ENCODE measurements at regions not wholly inside any gene's neighbourhood (a gene's known extent, or its start where the extent isn't known, plus 50 kb on each side); places are given as distances from the start of the nearest gene placed in this dataset.

DNA sequence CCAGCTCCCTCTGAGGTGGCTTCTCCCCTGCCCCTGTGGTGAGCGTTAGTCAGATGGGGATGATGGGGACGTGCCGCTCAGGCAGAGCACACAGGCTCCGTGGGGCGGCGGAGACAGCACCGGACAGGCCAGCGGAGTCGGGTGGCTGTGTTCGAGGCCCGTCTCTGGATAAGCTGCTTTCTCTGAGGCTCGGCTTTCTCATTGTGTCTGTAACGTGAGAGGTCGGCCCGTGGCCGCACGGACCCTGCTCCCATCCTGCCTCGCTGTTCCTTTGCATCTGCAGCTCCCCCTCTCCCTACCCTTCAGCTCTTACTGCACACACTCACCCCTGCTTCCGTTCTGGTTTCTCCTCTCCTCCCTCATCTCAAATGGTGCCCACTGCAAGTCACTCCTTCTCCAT is 62.5 kb downstream of the FAM43A start:
- Histone ChIP-seq H4K20me1 (ENCODE audit: insufficient read depth, low read length) (no peaks in the 10 kb centered on the region), H3K27me3 (ENCODE audit: control insufficient read depth in 1 of 2, insufficient read depth in 2 of 2, low read length in 2 of 2) (peaks cover 1 to 31% of the 10 kb centered on the region in 2 experiments; a peak in 3 of 5 replicates), H3K79me2 (ENCODE audit: insufficient read depth, low read length) (no peaks in the 10 kb centered on the region), H2AFZ (ENCODE audit: low read length) (no peak overlapping the region), H3K4me3 (replicated peaks in 1 of 3; ENCODE audit: insufficient read depth in 1 of 3, low read depth in 2 of 3, low read length in 3 of 3) (peak overlapping the region in 1 of 3 experiments; percentile 34; a peak in 1 of 6 replicates), H3K27ac (ENCODE audit: extremely low read length, insufficient read depth, low read length) (no peak overlapping the region), H3K9me3 (ENCODE audit: low read length) (no peaks in the 10 kb centered on the region), H3K4me2 (ENCODE audit: low read depth, low read length) (peak overlapping the region; percentile 44; the same call in 1 of the 2 replicates), H3K9ac (ENCODE audit: insufficient read depth, low read depth, low read length) (no peak overlapping the region), H3K4me1 (ENCODE audit: insufficient read depth, low read length) (peaks cover 35% of the 10 kb centered on the region), H3K36me3 (replicated peaks in 1 of 2; ENCODE audit: control insufficient read depth in 1 of 2, insufficient read depth in 2 of 2, low read length in 2 of 2) (no peaks in the 10 kb centered on the region)
- no peak for ATAC-seq
- ChIA-PET CTCF (ENCODE audit: low intra/inter-chr PET ratio, low total read pairs) (no interaction called here), POLR2A (interaction anchor here (2.5 kb wide), 1 partner anchor 21 kb away, joined by 7 read pairs; no protein-coding TSS in a partner anchor)
- no peak for FAIRE-seq
- intact Hi-C loops (cut with micrococcal nuclease; ENCODE audit: unreplicated experiment) (loop anchor here (10.0 kb wide), 1 partner anchor 63 kb away; the partner anchor contains the start of gene FAM43A), in situ Hi-C loops (cut with HindIII; ENCODE audit: extremely low pct_ligation_motif_present, low pct_unique_long_range_greater_than_20kb) (loop anchor here (10.0 kb wide), 1 partner anchor 63 kb away; the partner anchor contains the start of gene FAM43A)
- no peak for DNase-seq (ENCODE audit: low spot score)
- TF ChIP-seq ZSCAN25 (CRISPR knock-in tag; IDR thresholded peaks at IDR 0.05), result peak; percentile 97
- TF ChIP-seq ZNF34 (CRISPR knock-in tag; IDR thresholded peaks at IDR 0.05; ENCODE audit: borderline replicate concordance), result no peak
- no TSS peak for BruUV-seq (replicated peaks)
- WGBS (ENCODE audit: low lambda C conversion rate), result 5% methylated on average over 8 of the region's 19 CpGs

DNA sequence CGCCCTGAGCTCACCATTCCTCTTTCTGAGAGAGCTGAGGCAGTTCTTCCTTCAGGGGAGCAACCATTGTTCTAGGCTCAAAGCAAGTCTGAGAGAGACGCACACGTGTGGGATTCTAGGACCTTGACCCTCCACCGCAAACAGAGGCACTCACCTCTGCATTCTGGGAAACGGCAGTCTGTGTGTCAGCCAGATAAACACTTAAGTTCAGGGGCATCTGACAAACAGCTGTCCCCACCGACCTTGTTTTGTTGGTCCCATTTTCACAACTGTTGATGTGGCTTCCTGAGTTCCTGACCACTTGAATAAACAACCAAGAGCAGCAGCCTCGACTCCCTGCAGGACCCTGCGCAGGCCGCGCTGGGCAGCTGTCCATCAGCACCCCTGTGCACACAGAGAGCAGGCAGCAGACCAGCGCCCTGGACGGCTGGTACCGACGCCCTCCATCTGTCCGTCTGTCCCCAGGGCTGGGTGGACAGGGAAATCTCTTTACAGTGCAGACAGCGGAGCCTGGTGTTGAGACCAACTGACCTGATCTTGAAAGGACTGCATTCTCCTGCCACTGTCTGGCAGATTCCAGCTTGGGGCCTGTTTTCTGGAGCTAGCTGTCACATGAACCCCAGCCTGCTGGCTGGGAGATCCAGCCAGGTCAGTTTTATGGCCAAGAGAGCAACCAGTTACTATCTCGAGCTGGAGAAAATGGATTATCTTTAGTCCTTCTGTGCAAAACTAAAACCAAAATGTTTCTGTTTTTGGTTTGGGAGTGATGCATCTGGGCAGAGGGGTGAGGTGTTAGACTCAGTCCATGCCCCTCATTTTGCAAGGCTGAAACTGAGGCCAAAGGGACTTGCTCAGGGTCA is 64.2 kb downstream of the FAM43A start:
- no peaks in the 10 kb centered on the region for H3K79me2 ChIP-seq (ENCODE audit: insufficient read depth, low read length)
- H3K9me3 ChIP-seq (ENCODE audit: low read length), result no peaks in the 10 kb centered on the region
- peaks cover 1 to 20% of the 10 kb centered on the region in 2 experiments; a peak in 3 of 5 replicates for H3K27me3 ChIP-seq (ENCODE audit: control insufficient read depth in 1 of 2, insufficient read depth in 2 of 2, low read length in 2 of 2)
- peak; percentile 89 for ATAC-seq
- peak overlapping the region; percentile 59 for H3K4me2 ChIP-seq (ENCODE audit: low read depth, low read length)
- CTCF ChIA-PET (ENCODE audit: low intra/inter-chr PET ratio, low total read pairs), result no interaction called here
- WGBS (ENCODE audit: low lambda C conversion rate), result 13% methylated on average over 7 of the region's 17 CpGs
- POLR2A ChIA-PET, result interaction anchor here (0.6 to 2.5 kb wide), 6 partner anchors 12 to 68 kb away, joined by 3 to 7 read pairs (median 3); no protein-coding TSS in a partner anchor
- H4K20me1 ChIP-seq (ENCODE audit: insufficient read depth, low read length), result no peaks in the 10 kb centered on the region
- H3K4me3 ChIP-seq (replicated peaks in 1 of 3; ENCODE audit: insufficient read depth in 1 of 3, low read depth in 2 of 3, low read length in 3 of 3), result peak overlapping the region in 1 of 3 experiments; percentile 33; a peak in 1 of 6 replicates
- DNase-seq (ENCODE audit: low spot score), result peak; percentile 90
- H3K27ac ChIP-seq (ENCODE audit: extremely low read length, insufficient read depth, low read length), result no peak overlapping the region
- peaks cover 35% of the 10 kb centered on the region for H3K4me1 ChIP-seq (ENCODE audit: insufficient read depth, low read length)
- FAIRE-seq, result peak; percentile 88
- no peak overlapping the region for H3K9ac ChIP-seq (ENCODE audit: insufficient read depth, low read depth, low read length)
- no TSS peak for BruUV-seq (replicated peaks)
- H3K36me3 ChIP-seq (replicated peaks in 1 of 2; ENCODE audit: control insufficient read depth in 1 of 2, insufficient read depth in 2 of 2, low read length in 2 of 2), result no peaks in the 10 kb centered on the region
- H2AFZ ChIP-seq (ENCODE audit: low read length), result no peak overlapping the region
- intact Hi-C loops (cut with micrococcal nuclease; ENCODE audit: unreplicated experiment), result loop anchor here (1.0 to 10.0 kb wide), 2 partner anchors 23 to 65 kb away; partner anchors contain the start of gene FAM43A
- in situ Hi-C loops (cut with HindIII; ENCODE audit: extremely low pct_ligation_motif_present, low pct_unique_long_range_greater_than_20kb), result loop anchor here (10.0 kb wide), 1 partner anchor 65 kb away; the partner anchor contains the start of gene FAM43A
- TF ChIP-seq, protein P1, sequence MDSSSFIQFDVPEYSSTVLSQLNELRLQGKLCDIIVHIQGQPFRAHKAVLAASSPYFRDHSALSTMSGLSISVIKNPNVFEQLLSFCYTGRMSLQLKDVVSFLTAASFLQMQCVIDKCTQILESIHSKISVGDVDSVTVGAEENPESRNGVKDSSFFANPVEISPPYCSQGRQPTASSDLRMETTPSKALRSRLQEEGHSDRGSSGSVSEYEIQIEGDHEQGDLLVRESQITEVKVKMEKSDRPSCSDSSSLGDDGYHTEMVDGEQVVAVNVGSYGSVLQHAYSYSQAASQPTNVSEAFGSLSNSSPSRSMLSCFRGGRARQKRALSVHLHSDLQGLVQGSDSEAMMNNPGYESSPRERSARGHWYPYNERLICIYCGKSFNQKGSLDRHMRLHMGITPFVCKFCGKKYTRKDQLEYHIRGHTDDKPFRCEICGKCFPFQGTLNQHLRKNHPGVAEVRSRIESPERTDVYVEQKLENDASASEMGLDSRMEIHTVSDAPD (CRISPR knock-in tag; IDR thresholded peaks at IDR 0.05), result no peak
- TF ChIP-seq ISL2 (CRISPR knock-in tag; IDR thresholded peaks at IDR 0.05) (no peak; the same call in 1 of the 2 replicates), ATM (IDR thresholded peaks at IDR 0.05; ENCODE audit: borderline replicate concordance) (no peak), NFE2L1 (CRISPR knock-in tag; IDR thresholded peaks at IDR 0.05; ENCODE audit: borderline replicate concordance) (no peak), ZNF335 (CRISPR knock-in tag; IDR thresholded peaks at IDR 0.05) (0 out of 2 replicates have a peak, but pooled peaks have one; percentile 35), ZNF652 (CRISPR knock-in tag; IDR thresholded peaks at IDR 0.05; ENCODE audit: borderline replicate concordance, low read depth) (peak; percentile 21; the same call in 1 of the 2 replicates)
- TF ChIP-seq, protein P2, sequence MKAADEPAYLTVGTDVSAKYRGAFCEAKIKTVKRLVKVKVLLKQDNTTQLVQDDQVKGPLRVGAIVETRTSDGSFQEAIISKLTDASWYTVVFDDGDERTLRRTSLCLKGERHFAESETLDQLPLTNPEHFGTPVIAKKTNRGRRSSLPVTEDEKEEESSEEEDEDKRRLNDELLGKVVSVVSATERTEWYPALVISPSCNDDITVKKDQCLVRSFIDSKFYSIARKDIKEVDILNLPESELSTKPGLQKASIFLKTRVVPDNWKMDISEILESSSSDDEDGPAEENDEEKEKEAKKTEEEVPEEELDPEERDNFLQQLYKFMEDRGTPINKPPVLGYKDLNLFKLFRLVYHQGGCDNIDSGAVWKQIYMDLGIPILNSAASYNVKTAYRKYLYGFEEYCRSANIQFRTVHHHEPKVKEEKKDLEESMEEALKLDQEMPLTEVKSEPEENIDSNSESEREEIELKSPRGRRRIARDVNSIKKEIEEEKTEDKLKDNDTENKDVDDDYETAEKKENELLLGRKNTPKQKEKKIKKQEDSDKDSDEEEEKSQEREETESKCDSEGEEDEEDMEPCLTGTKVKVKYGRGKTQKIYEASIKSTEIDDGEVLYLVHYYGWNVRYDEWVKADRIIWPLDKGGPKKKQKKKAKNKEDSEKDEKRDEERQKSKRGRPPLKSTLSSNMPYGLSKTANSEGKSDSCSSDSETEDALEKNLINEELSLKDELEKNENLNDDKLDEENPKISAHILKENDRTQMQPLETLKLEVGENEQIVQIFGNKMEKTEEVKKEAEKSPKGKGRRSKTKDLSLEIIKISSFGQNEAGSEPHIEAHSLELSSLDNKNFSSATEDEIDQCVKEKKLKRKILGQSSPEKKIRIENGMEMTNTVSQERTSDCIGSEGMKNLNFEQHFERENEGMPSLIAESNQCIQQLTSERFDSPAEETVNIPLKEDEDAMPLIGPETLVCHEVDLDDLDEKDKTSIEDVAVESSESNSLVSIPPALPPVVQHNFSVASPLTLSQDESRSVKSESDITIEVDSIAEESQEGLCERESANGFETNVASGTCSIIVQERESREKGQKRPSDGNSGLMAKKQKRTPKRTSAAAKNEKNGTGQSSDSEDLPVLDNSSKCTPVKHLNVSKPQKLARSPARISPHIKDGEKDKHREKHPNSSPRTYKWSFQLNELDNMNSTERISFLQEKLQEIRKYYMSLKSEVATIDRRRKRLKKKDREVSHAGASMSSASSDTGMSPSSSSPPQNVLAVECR (CRISPR knock-in tag; IDR thresholded peaks at IDR 0.05; ENCODE audit: borderline replicate concordance), result peak; percentile 76; the same call in 1 of the 2 replicates
